NCI-H345 treated with DMSO at 0.1 percent for 48 hours (cell line): ENCODE measurements at regions not wholly inside any gene's neighbourhood (a gene's known extent, or its start where the extent isn't known, plus 50 kb on each side); places are given as distances from the start of the nearest gene placed in this dataset.
"Not testable (repeated sequence)": the region's sequence is repeated elsewhere in the genome, so short reads cannot be mapped to it uniquely, and the experiment has no call there.

Experiments
- DNase-seq: peaks from one replicate; lab custom pipeline; 2025; ENCODE audit not compliant: unreplicated experiment; lab: John Stamatoyannopoulos, UW

DNA sequence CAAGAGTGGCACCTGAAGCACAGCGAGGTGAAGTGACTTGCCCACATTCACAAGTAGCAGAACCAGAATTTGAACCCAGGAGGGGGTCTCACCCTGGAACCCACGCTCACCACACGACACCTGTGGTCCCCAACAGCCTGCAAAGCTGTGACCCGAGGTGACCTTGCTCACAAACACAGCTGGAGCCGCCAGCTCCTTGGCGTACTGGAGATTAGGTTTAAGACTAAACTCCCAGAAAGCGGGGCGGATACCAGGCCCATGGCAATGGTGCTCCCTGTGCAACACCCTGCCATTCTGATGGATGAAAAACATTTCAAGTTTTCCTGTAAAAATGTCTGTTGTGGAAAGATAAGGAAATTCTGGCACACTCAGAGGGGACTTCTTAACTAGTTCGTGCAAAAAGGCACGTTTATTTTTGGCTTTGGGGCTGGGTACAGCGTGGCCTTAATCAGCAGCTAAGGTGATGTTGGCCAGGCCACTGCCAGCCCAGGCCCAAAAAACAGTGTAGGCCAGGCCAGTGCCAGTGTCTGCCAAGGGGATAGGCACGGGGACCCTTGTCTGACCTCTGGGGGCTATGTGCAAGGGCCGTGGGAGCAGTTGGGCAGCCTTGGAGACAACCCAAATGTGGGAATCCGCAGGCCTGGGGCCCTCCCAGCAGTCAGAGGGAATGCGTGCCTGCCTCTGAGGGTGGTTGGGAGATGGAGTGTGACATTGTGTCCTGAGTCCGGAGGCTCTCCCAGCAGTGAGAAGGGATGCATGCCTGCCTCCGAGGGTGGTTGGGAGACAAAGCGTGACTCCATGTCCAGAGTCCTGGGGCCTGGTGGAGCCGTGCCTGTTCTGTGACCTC lies 185.0 kb upstream of the HS6ST1 start:
- no peak for DNase-seq

DNA sequence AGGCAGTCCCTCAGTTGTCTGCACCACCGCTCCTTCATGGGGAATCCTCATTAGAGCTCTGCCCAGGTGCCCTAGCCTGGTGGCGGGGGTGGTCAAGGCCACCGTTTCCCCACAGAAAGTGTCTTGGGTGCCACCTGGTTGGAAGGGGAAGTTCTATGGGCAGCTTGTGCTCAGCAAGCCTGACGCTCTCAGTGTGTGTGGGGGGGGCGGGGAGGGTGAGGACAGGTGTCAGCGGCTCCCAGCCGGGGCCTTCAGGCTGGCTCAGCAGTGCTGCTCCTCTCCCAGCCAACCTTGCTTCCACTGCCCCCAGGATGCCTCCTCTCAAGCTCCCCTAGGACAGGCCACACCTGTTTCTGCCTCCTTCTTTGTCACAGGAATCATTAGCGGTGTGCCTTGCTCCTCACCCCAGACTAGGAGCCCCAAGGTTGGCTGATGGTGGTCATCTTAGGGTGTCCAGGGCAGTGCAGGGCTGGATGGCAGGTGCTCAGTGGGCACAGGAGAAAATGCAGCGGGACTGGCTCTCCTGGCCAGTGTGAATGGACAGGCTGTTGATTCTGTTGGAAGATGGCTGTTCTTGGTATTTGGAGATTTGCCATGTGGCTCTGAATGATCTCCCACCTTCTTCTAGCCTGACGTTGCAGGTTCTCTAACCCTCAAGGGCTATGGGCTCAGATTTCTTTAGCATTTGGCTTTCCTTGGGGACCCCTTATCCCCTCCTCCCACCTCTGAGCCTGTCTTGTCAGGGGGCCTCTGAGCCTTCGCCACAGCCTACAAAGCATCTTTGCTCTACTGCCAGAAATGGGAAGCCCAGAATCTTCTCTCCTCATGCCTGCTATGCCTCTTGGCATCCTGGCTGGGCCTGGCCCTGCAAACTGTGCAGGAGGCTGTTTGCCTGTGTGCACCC lies 185.8 kb upstream of the HS6ST1 start:
- DNase-seq: peak; percentile 29

DNA sequence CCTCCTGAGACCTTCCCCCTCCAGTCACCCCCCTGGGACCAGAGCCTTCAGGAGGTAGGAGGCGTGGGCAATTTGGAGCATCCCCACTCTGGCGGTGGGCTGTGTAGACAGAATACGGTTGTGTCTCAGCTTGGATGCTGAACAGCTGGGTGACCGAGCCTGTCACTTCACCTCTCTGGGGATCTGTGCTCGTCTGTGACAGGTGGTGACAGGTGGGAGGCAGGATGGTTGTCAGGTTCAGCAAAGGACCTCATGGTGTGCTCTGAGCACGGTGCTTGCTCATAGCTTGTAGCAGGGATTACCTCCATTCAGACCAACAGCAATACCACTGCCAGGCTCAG lies 186.5 kb upstream of the HS6ST1 start:
- peak; percentile 71 for DNase-seq

DNA sequence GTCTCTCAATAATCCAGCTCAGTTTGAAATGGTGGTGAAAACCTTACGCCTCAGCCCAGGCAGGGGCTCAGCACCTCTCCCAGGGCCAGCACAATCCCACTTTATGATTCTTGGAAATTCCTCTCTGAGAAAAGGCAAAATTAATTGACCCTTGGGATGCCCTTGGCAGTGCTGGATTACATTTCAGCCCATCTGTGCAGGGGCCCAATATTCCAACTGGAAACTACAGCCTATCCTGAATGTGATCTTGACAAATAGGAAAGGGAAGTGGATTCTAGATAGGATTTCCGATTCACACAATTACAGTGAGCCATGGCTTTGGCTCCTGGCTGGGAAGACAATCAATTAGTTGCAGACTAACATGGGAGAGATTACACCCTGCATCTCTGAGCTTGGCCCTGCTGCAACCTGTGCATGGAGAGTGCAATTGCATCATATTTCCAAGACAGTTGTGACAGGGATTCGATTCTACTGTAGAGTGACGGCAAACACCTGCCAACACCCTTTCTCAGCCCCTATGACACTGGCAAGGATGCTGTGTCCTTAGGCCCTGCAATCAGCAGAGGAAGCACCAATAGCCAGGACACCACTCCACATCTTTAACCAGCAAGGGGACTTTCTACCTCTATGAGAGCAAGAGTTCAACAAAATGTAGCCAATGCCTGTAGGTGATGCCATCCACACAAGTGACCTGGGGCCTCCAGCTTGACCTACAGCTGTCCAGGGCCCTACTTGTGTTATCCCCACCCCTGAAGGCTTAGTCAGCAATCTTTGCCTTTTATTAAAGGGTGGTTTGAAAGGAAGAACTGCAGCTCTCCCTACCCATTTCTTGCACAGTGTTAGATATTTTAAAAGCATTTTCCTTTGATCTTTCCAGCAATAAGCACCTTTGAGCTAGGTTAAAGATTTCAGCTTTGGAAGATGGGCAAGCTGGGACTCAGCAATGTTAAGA lies 187.2 kb upstream of the HS6ST1 start:
- no peak for DNase-seq

DNA sequence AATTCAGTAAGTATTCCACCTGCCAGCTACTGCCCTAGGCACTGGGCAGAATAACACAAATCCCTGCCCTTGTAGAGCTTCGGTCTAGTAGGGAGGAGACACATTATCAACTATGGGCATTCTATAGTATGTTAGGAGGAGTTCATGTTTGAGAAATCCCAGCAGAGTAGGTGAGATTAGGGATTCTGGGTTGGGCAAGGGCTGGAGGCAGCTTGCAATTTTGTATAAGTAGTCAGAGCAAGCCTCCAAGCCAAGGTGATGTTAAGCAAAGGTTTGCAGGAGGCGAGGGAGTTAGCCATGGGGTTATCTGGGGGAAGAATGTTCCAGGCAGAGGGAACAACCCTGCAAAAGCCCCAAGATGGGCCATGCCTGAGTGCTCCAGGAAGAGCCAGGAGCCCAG lies 187.9 kb upstream of the HS6ST1 start:
- no peak for DNase-seq

DNA sequence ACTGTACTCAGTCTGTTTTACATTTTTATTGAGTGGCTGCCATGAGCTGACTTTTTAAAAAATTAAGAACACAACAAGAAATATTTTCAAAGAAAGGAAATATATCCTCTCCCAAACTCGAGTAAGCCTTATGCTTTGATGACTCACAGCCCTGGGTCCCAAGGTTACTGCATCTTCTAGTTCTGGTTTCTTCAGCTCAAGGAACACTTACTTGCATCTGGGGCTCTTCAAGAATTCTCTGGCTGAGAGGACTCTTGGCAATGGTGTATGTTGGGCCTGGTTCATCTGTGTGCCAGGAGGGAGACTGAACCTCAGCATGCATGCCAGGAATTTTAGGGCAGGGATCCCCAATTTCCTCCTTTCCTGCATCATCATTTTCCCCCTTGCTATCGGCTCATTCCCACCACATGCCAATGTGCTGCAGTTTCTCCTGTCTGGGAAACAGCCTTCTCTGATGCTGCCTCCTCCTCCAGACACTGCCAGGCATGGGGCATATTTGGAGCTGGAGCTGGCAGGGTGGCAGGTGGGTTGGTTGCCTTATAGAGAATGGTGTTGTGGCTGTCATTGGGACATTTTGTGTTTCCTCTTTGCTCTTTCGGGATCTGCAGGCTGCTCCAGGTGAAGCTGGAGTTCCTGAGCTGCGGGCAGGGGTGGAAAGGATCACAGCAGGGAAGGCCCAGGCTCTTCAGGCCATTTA lies 192.2 kb upstream of the HS6ST1 start:
- no peak for DNase-seq

DNA sequence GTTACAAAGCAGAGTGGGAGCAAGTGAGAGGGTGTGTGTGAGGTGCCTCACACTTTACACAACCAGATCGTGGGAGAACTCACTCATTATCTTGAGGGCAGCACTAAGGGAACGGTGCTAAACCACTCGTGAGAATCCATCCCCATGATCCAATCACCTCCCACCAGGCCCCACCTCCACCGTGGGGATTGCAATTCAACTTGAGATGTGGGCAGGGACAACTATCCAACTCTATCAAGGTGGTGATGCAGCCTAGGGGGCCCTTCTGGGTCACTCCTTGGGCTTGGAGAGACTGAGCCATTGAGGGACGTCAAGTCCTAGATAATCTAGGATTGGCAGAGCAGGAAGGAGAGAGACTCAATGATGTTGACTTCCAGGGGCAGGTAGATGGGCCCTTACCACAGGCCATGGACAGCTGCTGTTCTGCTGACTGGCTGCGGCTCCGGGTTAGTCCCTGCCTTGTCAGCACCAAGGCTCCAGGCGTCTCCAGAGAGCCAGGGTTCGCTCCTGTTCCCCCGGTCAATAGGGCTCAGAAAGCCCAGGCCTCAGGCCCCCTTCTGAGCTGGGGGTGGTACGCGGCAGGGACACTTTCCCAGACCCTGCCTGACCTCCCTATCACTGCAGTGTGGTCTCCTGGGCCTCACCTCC lies 193.2 kb upstream of the HS6ST1 start:
- no peak for DNase-seq

DNA sequence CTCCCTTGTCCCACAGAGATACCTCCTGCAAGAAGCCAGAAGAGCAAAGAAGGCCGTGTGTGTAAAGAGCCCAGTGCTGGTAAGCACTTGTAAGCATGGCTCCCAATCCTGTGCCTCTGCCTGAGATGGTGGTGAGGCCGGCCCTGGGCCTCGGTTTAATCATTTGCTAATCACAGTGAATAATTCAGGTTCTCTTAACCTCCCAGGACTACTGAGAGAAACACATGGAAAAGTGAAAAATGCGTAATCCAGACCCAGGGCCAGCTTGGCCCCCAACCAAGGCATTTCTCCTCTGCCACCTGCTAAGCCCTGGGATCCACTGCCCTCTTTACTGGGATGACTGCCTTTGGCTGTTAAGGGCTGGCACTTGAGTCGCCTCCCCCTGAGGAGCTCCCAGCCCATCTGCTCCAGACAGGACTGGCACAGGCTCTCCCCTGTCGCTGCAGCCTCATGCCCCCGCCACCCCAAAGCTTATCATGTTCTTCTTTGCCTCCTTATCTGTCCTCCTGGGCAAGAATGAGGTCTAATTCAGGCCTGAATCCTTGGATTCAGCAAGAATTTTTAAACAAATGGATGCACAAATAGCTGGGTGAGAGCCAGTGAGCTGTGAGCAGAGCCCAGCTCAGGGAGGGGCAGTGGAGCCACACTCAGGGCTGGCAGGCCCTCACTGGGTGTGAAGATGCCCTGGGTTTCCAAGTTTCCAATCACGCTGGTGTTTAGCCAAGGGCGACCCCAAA lies 193.9 kb upstream of the HS6ST1 start:
- no peak for DNase-seq

DNA sequence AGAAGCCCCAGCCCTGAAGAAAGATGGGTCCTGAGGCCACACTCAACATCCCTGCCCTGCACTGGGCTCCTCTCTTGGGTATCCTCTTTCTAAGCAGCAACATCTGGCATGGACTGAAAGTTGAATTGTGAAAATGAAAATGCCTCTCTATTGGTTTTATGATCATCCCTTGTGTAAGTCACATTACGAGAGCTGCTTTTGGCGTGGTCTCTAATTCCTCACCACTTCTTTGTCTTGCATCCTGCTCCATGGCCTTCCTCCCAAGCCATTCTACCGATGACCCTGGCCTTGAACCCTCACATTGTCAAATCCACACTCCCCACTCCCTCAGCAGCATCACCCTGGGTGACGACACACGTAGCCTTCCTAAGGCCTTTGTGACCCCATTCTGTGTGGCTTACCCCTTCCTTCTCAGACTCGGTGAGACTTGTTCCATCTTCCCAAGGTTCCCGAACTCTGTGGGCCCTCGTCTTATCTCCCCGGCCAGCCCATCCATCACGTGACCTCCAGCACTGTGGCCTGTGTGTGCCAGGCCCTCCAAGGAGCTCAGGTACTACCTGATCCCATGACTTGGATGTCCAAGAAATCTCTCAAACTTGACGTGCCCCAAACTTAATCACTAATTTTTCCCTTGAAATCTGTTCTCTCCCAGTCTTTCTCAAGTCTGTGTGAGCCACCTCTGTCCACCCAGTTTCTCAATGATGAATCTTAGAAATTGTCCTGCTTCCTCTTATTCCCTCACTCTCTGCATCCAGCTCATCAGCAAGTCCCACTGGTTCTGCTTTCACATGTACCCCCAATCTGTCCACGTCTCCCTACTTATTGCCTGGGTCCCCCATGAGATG lies 194.7 kb upstream of the HS6ST1 start:
- DNase-seq: no peak

DNA sequence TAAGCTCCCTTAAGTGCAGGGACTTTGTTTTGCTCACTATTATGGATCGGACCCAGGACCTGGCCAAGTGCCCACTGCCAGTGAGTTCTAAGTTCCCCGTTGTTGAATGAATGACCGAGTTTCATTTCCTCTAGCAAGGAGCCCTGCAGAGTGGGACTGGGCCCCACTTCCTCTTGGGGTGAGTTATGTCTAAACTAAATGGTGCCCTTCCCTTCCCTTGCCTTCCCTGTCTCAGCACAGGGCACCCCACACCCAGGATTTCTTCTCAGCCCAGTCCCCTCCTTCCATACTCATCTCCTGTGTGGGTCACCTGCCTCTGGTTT lies 195.3 kb upstream of the HS6ST1 start:
- no peak for DNase-seq

DNA sequence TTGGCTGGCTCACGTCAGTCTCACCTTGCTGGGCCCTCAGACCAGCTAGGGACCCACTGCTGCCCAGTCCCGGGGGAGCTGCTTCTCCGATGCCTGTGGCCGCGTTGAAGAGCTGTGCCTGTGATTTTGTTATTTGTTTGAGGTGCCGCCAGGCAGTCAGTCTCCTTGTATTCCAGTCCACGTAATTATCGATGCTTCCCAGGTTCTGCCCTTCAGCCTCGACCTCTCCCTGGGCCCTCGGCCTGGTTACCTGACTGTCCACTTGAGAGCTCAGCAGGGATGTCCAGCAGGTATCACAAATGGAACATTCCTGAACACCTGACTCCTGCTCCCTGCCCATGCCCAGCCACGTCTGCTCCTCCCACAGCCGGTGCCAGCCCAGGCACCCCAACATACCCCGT lies 195.9 kb upstream of the HS6ST1 start:
- no peak for DNase-seq

DNA sequence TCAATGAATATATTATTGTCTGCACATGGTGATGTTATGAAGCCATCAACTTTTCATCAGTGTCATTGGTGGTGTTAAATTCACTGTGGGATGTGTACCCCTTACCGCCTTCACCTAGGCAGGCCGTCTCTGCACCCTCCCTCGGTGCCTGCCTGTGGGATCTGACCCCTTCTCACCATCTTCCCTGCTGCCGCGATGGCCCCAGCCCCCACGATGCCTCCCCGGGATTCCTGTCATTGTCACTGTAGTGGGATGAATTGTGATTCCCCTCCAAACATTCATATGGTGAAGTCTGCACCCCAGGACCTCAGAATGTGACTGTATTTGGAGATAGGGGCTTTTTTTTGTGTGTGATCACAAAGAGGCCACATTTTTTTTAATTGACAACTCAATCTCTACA lies 198.3 kb upstream of the HS6ST1 start:
- no peak for DNase-seq

DNA sequence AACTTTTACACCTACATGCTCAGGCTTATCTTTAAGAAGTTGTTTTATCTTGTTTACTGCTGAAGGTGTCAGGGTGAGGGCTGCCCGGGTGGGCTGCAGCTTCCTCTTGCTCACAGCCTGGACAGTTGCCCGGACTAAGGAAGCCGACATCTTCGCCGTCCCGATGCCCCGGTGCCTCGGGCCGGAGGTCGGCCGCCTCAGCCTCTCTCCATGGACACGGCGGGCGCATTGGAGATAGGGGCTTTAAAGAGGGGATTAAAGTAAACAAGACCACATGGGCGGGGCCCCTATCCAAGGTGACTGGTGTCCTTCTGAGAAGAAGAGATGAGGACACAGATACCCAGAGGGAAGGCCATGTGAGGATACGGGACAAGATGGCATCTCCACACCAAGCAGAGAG lies 200.4 kb upstream of the HS6ST1 start:
- DNase-seq: not testable (repeated sequence)

DNA sequence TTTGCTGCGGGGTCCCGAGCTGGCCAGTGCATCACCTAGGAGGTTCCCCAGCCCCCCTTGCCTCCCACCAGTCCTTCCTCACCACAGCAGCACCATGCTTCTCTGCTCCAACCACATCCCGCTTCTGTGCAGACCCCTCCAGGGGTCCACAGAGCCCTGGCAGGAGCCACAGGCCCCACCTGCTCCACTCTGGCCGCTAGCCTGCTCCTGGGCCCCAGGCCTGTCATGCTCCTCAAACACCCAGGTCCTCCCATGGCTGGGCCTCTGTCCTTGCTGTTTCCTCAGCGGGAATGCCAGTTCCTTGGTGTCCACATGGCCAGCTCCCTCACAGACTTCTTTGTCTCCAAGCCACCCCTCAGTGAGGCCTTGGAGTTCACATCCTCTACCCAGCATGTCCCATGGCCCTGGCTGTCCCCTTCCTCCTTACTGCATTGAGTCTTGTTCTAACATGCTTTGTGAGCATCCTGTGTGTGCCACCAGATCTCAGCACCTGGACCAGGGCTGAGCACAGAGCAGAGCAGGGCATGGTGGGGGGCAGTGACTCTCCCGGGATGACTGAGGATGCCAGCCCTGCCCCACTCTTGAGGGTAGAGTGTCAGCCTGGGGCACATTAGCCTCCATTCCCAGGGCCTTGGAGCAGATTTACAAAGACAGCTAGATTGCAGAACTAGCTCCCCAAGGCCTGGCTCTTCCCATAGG lies 201.0 kb upstream of the HS6ST1 start:
- DNase-seq: no peak

DNA sequence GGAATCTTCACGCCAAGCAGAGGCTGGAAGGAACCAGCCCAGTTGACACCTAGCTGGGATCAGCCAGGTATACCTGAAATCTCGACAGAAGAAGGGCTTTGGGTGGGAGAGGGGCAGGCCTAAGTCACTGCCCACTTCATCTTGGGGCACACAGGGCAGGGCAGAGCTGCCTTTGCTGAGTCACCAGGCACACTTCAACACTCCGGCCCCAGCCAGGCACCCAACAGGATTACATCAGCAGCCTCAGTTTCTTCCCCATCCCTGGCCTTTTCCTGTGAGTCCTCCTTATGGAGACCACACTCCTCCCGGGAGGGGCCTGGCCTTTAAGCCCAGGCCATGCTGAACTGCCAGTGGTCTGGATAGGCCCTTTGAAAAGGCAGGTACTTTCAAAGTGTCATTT lies 201.7 kb upstream of the HS6ST1 start:
- DNase-seq: no peak

DNA sequence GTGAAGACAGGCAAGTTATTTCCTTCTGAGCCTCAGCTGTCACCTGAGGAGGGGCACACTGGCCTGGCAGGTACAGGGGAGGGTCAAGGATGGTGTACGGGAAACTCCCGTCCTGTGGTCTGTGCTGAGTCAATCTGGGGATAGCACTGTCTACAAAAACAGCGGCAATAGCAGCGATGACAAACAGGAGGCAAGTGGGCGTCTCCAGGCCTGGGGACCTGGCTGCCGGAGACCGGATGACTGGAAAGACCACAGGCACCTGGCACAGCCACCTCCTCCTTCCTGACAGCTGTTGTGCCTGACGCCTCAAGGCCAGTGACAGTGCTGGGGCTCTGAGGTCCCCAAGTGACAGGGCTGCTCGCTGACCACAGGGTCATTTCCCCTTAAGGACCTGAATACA lies 202.1 kb upstream of the HS6ST1 start:
- DNase-seq: no peak

DNA sequence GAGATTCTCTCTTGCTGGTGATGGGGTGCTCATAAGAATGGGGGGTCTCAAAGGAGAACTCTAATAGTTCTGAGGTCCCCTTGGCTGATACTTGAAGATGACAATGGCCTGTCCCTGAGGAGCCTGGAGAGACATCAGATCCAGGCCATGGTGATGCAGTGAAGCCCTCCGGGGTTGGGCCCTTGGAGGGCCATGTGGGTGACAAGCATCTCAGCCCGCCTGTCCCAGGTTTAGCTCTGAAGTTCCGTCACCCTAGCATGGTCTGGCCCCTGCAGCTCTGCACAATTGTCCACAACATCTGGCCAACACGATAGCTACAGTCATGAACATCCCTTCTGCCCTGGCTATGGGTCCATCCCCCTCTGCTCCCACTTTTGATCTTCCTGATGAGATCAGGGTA lies 202.8 kb upstream of the HS6ST1 start:
- no peak for DNase-seq

DNA sequence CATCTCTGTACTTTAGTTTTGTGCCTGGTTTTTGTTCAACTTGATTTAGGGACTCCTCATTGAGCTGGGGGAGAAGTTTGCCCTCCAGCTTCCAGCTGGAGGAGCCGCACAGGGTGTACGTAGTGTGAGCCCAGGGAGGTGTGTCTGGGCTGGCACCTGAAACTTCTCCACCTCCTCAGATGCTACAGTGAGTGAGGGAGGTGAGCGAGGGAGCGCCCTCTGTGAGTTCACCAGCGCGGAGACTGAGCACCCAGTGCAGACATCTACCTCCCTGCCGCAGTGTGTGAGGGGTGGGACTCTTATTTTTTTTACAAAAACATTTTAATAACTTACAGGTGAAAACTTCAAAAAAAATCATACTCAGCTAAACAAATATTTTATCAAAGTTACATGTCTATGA lies 204.2 kb upstream of the HS6ST1 start:
- no peak for DNase-seq
